HFFc6 (cell line): ENCODE measurements at regions not wholly inside any gene's neighbourhood (a gene's known extent, or its start where the extent isn't known, plus 50 kb on each side); places are given as distances from the start of the nearest gene placed in this dataset.

Source experiments
- DNase-seq: peaks from one replicate; pipeline ENCODE4 v3.0.0-alpha.2; 2018
- H3K27ac Mint-ChIP-seq: 2 replicates; pipeline ENCODE4 v1.8.0; 2020; ENCODE audit warnings: mild to moderate bottlenecking, mixed read lengths
- H3K27me3 Mint-ChIP-seq: 2 replicates; pipeline ENCODE4 v1.8.0; 2021; ENCODE audit warnings: mild to moderate bottlenecking, moderate library complexity, mixed read lengths; ENCODE audit not compliant: insufficient read depth
- H3K36me3 Mint-ChIP-seq: 2 replicates; pipeline ENCODE4 v1.8.0; 2021; ENCODE audit warnings: low read depth, mixed read lengths
- H3K4me1 Mint-ChIP-seq: 2 replicates; pipeline ENCODE4 v1.8.0; 2020; ENCODE audit warnings: low read depth, mixed read lengths
- H3K4me3 Mint-ChIP-seq: 2 replicates; pipeline ENCODE4 v1.8.0; 2020; ENCODE audit warnings: mild to moderate bottlenecking, moderate library complexity, mixed read lengths
- H3K9me3 Mint-ChIP-seq: 2 replicates; pipeline ENCODE4 v1.8.0; 2020; ENCODE audit warnings: mild to moderate bottlenecking, mixed read lengths
- TF ChIP-seq, protein P1 (sequence below): fragments of 200-600 bp; sonication (generic); IDR thresholded peaks from 2 replicates; pipeline ENCODE4 v1.5.0; 2021; ENCODE audit warnings: antibody characterized with exemption, mild to moderate bottlenecking

DNA sequence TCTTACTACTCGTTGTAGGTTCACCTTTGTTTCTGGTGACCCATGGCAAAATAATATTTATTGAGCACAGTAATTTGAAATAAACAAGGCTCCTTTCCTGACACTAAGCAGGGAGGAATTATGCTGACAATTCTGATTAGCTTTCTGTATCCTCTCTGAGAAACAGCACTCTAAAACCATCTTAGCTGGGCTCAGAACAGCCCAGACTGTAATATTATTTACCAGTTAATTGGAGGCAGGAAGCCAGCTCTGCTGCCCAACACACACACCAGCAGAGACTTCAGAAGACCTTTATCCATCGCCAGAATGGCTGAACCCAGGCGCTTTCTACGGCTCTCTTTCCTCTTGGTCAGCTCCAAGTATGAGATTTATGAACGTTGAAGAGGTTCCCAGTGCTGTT lies 77.6 kb upstream of the FMN2 start:
- no peaks in the 10 kb centered on the region for H3K4me1 Mint-ChIP-seq
- TF ChIP-seq, protein P1, sequence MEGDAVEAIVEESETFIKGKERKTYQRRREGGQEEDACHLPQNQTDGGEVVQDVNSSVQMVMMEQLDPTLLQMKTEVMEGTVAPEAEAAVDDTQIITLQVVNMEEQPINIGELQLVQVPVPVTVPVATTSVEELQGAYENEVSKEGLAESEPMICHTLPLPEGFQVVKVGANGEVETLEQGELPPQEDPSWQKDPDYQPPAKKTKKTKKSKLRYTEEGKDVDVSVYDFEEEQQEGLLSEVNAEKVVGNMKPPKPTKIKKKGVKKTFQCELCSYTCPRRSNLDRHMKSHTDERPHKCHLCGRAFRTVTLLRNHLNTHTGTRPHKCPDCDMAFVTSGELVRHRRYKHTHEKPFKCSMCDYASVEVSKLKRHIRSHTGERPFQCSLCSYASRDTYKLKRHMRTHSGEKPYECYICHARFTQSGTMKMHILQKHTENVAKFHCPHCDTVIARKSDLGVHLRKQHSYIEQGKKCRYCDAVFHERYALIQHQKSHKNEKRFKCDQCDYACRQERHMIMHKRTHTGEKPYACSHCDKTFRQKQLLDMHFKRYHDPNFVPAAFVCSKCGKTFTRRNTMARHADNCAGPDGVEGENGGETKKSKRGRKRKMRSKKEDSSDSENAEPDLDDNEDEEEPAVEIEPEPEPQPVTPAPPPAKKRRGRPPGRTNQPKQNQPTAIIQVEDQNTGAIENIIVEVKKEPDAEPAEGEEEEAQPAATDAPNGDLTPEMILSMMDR: no peak
- peaks cover 3% of the 10 kb centered on the region; the same call in 1 of the 2 replicates for H3K27me3 Mint-ChIP-seq
- no peak overlapping the region for H3K4me3 Mint-ChIP-seq
- H3K36me3 Mint-ChIP-seq: peaks cover 33% of the 10 kb centered on the region
- no peak overlapping the region for H3K27ac Mint-ChIP-seq
- peaks cover 31% of the 10 kb centered on the region for H3K9me3 Mint-ChIP-seq
- no peak for DNase-seq

GRCh38 chr1:240018617-240019016 lies 73.1 kb upstream of the FMN2 start:
- H3K4me1 Mint-ChIP-seq: no peaks in the 10 kb centered on the region

DNA sequence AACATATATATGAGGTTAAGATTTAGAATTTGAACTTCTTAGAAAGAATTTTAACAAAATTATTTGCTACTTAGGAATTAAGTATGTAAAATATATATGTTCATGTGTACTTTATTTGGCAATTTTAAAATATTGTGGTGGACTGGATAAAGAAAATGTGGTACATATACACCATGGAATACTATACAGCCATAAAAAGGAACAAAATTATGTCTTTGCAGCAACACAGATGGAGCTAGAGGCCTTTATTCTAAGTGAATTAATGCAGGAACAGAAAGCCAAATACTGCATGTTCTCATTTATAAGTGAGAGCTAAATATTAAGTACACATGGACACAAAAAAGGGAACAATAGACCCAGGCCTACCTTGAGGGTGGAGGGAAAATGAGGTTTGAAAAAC lies 72.2 kb upstream of the FMN2 start:
- TF ChIP-seq, protein P1: no peak
- Mint-ChIP-seq H3K36me3 (peaks cover 19% of the 10 kb centered on the region), H3K4me1 (no peaks in the 10 kb centered on the region), H3K4me3 (no peak overlapping the region), H3K27me3 (no peaks in the 10 kb centered on the region; the same call in 1 of the 2 replicates), H3K27ac (no peak overlapping the region), H3K9me3 (peaks cover 19% of the 10 kb centered on the region)
- DNase-seq: no peak

More at GRCh38 chr1:240018617-240019016, 73.1 kb upstream of the FMN2 start:
- TF ChIP-seq, protein P1: no peak
- Mint-ChIP-seq H3K9me3 (peaks cover 19% of the 10 kb centered on the region), H3K27ac (no peak overlapping the region), H3K27me3 (no peaks in the 10 kb centered on the region), H3K36me3 (peaks cover 19% of the 10 kb centered on the region), H3K4me3 (no peak overlapping the region)
- no peak for DNase-seq

- Mint-ChIP-seq H3K27ac (no peak overlapping the region), H3K36me3 (peaks cover 19% of the 10 kb centered on the region), H3K9me3 (peaks cover 19% of the 10 kb centered on the region), H3K27me3 (no peaks in the 10 kb centered on the region; the same call in 1 of the 2 replicates), H3K4me3 (no peak overlapping the region), H3K4me1 (no peaks in the 10 kb centered on the region)
- TF ChIP-seq, protein P1: no peak
- no peak for DNase-seq
These were observed 70.8 kb upstream of the FMN2 start for GRCh38 chr1:240020871-240021270.

DNA sequence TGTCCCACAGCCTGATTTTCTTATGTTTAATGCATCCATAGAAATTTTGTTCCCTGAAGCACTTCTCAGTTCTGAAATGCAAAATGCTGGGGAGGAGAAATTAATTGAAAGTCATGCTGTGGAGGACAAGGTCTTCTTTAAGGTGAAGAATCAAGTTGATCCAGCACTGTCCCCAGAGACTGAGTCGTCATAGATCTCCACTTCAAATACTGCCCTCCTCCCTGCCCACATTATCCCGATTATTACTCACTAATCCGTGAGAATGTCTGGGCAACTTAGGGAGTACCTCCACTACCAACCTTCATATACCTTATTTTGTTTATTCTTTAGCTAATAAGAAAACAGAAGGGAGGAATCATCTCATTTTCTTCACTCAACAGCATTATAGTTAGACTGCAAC lies 70.0 kb upstream of the FMN2 start:
- no peak overlapping the region for H3K27ac Mint-ChIP-seq
- DNase-seq: no peak
- H3K27me3 Mint-ChIP-seq: no peaks in the 10 kb centered on the region; the same call in 1 of the 2 replicates

More for the DNA sequence above, 70.0 kb upstream of the FMN2 start:
- H3K4me3 Mint-ChIP-seq: no peak overlapping the region
- peaks cover 3% of the 10 kb centered on the region for H3K4me1 Mint-ChIP-seq
- H3K9me3 Mint-ChIP-seq: peaks cover 19% of the 10 kb centered on the region
- peaks cover 19% of the 10 kb centered on the region for H3K36me3 Mint-ChIP-seq
- TF ChIP-seq, protein P1: no peak
